IMR-90 (cell line): ENCODE measurements at regions not wholly inside any gene's neighbourhood (a gene's known extent, or its start where the extent isn't known, plus 50 kb on each side); places are given as distances from the start of the nearest gene placed in this dataset.

ENCODE experiments used
- ATAC-seq: fragments of 200-7000 bp; cut with Tn5 transposase; 2 replicates; pipeline ENCODE4 v1.9.1; 2020; ENCODE audit warnings: low read depth, mild to moderate bottlenecking, moderate library complexity
- BruUV-seq: library from RNA; stranded (reverse); fragments of 400-500 nt; replicated peaks from 2 replicates; lab custom pipeline; 2021; lab: Mats Ljungman, UMichigan
- CTCF ChIA-PET: fragments of 300-600 bp; formaldehyde crosslinking; extraction: SDS; loops from one replicate; lab custom pipeline; 2021; ENCODE audit warnings: antibody characterized with exemption; lab: Yijun Ruan, JAX
- POLR2A ChIA-PET: fragments of 300-600 bp; sonication (Branson Sonifier 250); formaldehyde crosslinking; loops from one replicate; lab custom pipeline; 2022; ENCODE audit warnings: antibody characterized with exemption; ENCODE audit not compliant: unreplicated experiment; lab: Charles Lee
- DNase-seq: peaks from one replicate; pipeline ENCODE4 v3.0.0; 2013
- H2AFZ ChIP-seq: replicated peaks from 2 replicates; pipeline ENCODE3; 2013; ENCODE audit warnings: low read length, mild to moderate bottlenecking; ENCODE audit not compliant: poor library complexity
- H2AK5ac ChIP-seq: 2 replicates; pipeline ENCODE4 v1.6.1; 2013; ENCODE audit warnings: low read depth, low read length, inconsistent platforms
- H2AK9ac ChIP-seq: replicated peaks from 2 replicates; pipeline ENCODE3; 2013; ENCODE audit warnings: mild to moderate bottlenecking, low read depth, low read length, moderate library complexity; ENCODE audit not compliant: poor library complexity
- H2BK120ac ChIP-seq: 2 replicates; pipeline ENCODE4 v1.6.1; 2013; ENCODE audit warnings: low read depth, low read length, inconsistent platforms
- H2BK15ac ChIP-seq: 3 replicates; pipeline ENCODE4 v1.6.1; 2013; ENCODE audit warnings: low read depth, low read length, inconsistent platforms
- H2BK20ac ChIP-seq: 2 replicates; pipeline ENCODE4 v1.6.1; 2013; ENCODE audit warnings: low read depth, mild to moderate bottlenecking, inconsistent platforms, low read length, moderate library complexity
- H2BK5ac ChIP-seq: 2 replicates; pipeline ENCODE4 v1.6.1; 2013; ENCODE audit warnings: mild to moderate bottlenecking, low read depth, low read length, inconsistent platforms; ENCODE audit not compliant: poor library complexity, severe bottlenecking
- H3K14ac ChIP-seq: replicated peaks from 2 replicates; pipeline ENCODE4 v1.6.1; 2013; ENCODE audit warnings: low read depth, low read length, inconsistent platforms
- H3K18ac ChIP-seq: 2 replicates; pipeline ENCODE4 v1.6.1; 2013; ENCODE audit warnings: low read depth, low read length, control low read depth
- H3K23ac ChIP-seq: 2 replicates; pipeline ENCODE4 v1.6.1; 2013; ENCODE audit warnings: low read depth, low read length, inconsistent platforms
- H3K27ac ChIP-seq: 2 replicates; pipeline ENCODE4 v1.5.1; 2013; ENCODE audit warnings: mild to moderate bottlenecking, control low read depth, low read length; ENCODE audit not compliant: insufficient read depth
- H3K27me3 ChIP-seq: 2 replicates; pipeline ENCODE4 v1.6.1; 2013; ENCODE audit warnings: low read length; ENCODE audit not compliant: control insufficient read depth, insufficient read depth
- H3K36me3 ChIP-seq: 2 replicates; pipeline ENCODE4 v1.6.1; 2013; ENCODE audit warnings: low read length, mixed read lengths; ENCODE audit not compliant: control insufficient read depth, insufficient read depth
- H3K4ac ChIP-seq: 2 replicates; pipeline ENCODE4 v1.6.1; 2013; ENCODE audit warnings: low read depth, low read length, inconsistent platforms
- H3K4me1 ChIP-seq: 2 replicates; pipeline ENCODE4 v1.6.1; 2013; ENCODE audit warnings: low read length, mixed read lengths; ENCODE audit not compliant: control insufficient read depth, insufficient read depth
- H3K4me2 ChIP-seq: 2 replicates; pipeline ENCODE4 v1.6.1; 2013; ENCODE audit warnings: low read depth, mild to moderate bottlenecking, control low read depth, low read length, moderate library complexity
- H3K4me3 ChIP-seq: 2 replicates; pipeline ENCODE4 v1.5.1; 2013; ENCODE audit warnings: low read depth, mild to moderate bottlenecking, control low read depth, low read length, moderate library complexity; ENCODE audit not compliant: insufficient read depth
- H3K56ac ChIP-seq: 2 replicates; pipeline ENCODE4 v1.6.1; 2013; ENCODE audit warnings: low read length, inconsistent platforms; ENCODE audit not compliant: insufficient read depth; ENCODE audit errors: extremely low read depth
- H3K79me1 ChIP-seq, 2 experiments: 2 replicates each; pipeline ENCODE4 v1.6.1; 2013; ENCODE audit warnings: low read length in 2 of 2, inconsistent platforms in 1 of 2, low read depth in 1 of 2
- H3K9ac ChIP-seq: 2 replicates; pipeline ENCODE4 v1.6.1; 2013; ENCODE audit warnings: low read depth, low read length, control low read depth
- H3K9me1 ChIP-seq: 2 replicates; pipeline ENCODE4 v1.6.1; 2013; ENCODE audit warnings: low read length, inconsistent platforms; ENCODE audit not compliant: insufficient read depth
- H3K9me3 ChIP-seq: 2 replicates; pipeline ENCODE4 v1.6.1; 2013; ENCODE audit warnings: low read length; ENCODE audit not compliant: control insufficient read depth, insufficient read depth
- H4K20me1 ChIP-seq: 2 replicates; pipeline ENCODE4 v1.6.1; 2013; ENCODE audit warnings: low read length, inconsistent platforms; ENCODE audit not compliant: insufficient read depth
- H4K5ac ChIP-seq: 2 replicates; pipeline ENCODE4 v1.6.1; 2013; ENCODE audit warnings: mild to moderate bottlenecking, low read depth, low read length, control low read depth
- H4K8ac ChIP-seq, 2 experiments: 2 replicates each; pipeline ENCODE4 v1.6.1; 2013; ENCODE audit warnings: low read depth in 2 of 2, low read length in 2 of 2, control low read depth in 1 of 2, inconsistent platforms in 1 of 2
- H4K91ac ChIP-seq: 2 replicates; pipeline ENCODE4 v1.6.1; 2013; ENCODE audit warnings: low read depth, low read length, inconsistent platforms; ENCODE audit not compliant: insufficient read depth
- BHLHE40 ChIP-seq: fragments of 150-350 bp; IDR thresholded peaks from 2 replicates; pipeline ENCODE4 v1.6.1; 2016; ENCODE audit warnings: mild to moderate bottlenecking, low read depth, low read length
- CEBPB ChIP-seq: IDR thresholded peaks from 2 replicates; pipeline ENCODE4 v1.6.1; 2012; ENCODE audit warnings: low read depth, low read length, improper control_type of control experiment
- CHD1 ChIP-seq: IDR thresholded peaks from 2 replicates; pipeline ENCODE4 v1.6.1; 2012; ENCODE audit warnings: low read depth, low read length, improper control_type of control experiment
- FOS ChIP-seq: fragments of 150-350 bp; IDR thresholded peaks from 2 replicates; pipeline ENCODE4 v1.6.1; 2016; ENCODE audit warnings: low read depth, low read length
- MAFK ChIP-seq: IDR thresholded peaks from 2 replicates; pipeline ENCODE4 v1.6.1; 2012; ENCODE audit warnings: low read depth, low read length, improper control_type of control experiment
- MAZ ChIP-seq: IDR thresholded peaks from 2 replicates; pipeline ENCODE4 v1.6.1; 2012; ENCODE audit warnings: low read depth, mild to moderate bottlenecking, low read length, improper control_type of control experiment, moderate library complexity, borderline replicate concordance
- MXI1 ChIP-seq: IDR thresholded peaks from 2 replicates; pipeline ENCODE4 v1.6.1; 2012; ENCODE audit warnings: low read depth, mild to moderate bottlenecking, low read length, moderate library complexity, borderline replicate concordance
- NFE2L2 ChIP-seq: fragments of 150-350 bp; IDR thresholded peaks from 2 replicates; pipeline ENCODE4 v1.6.1; 2016; ENCODE audit warnings: low read depth, mild to moderate bottlenecking, low read length
- POLR2A ChIP-seq: IDR thresholded peaks from 2 replicates; pipeline ENCODE4 v1.6.1; 2012; ENCODE audit warnings: mild to moderate bottlenecking, low read depth, low read length
- RAD21 ChIP-seq: IDR thresholded peaks from 2 replicates; pipeline ENCODE4 v1.6.1; 2012; ENCODE audit warnings: low read length, improper control_type of control experiment
- RCOR1 ChIP-seq: IDR thresholded peaks from 2 replicates; pipeline ENCODE4 v1.6.1; 2012; ENCODE audit warnings: mild to moderate bottlenecking, low read length, improper control_type of control experiment; ENCODE audit not compliant: insufficient replicate concordance
- RFX5 ChIP-seq: IDR thresholded peaks from 2 replicates; pipeline ENCODE4 v1.8.0; 2012; ENCODE audit warnings: low read depth, mild to moderate bottlenecking, low read length, moderate library complexity
- SMC3 ChIP-seq: fragments of 150-350 bp; IDR thresholded peaks from 2 replicates; pipeline ENCODE4 v1.6.1; 2016; ENCODE audit warnings: low read depth, mild to moderate bottlenecking, antibody characterized with exemption, low read length, moderate library complexity
- WGBS, 2 experiments: methylation state at CpG; one replicate each; pipeline versions ENCODE4 v1.1.5 to v1.1.7; 2013; ENCODE audit warnings: missing lambda C conversion rate in 2 of 2; ENCODE audit not compliant: insufficient read length in 1 of 2; ENCODE audit errors: extremely low coverage in 2 of 2; 5-methylcytosine and 5-hydroxymethylcytosine counted together
- dilution Hi-C: fragments of 300-500 bp; cut with HindIII; formaldehyde crosslinking; loops from one replicate; pipeline ENCODE4 v1.14.3; 2018; ENCODE audit warnings: low sequenced_read_pairs; ENCODE audit not compliant: unreplicated experiment
- in situ Hi-C: fragments of 300-500 bp; cut with MboI; formaldehyde crosslinking; loops from 3 replicates; pipeline ENCODE4 v1.14.3; 2019; ENCODE audit warnings: low sequenced_read_pairs, inconsistent platforms, mixed read lengths
- intact Hi-C: fragments of 100-400 bp; cut with micrococcal nuclease; formaldehyde crosslinking; loops from 2 replicates; pipeline ENCODE4 v1.10.0; 2022
- TF ChIP-seq, protein P1 (sequence below): fragments of 150-350 bp; IDR thresholded peaks from 2 replicates; pipeline ENCODE4 v1.6.1; 2017; ENCODE audit warnings: mild to moderate bottlenecking, antibody characterized with exemption, low read length, low read depth
- TF ChIP-seq, protein P2 (sequence below): fragments of 150-350 bp; IDR thresholded peaks from 2 replicates; pipeline ENCODE4 v1.6.1; 2016; ENCODE audit warnings: low read depth, mild to moderate bottlenecking, low read length, moderate library complexity, borderline replicate concordance
- TF ChIP-seq, protein P3 (sequence below): conservative IDR thresholded peaks from 2 replicates; pipeline ENCODE4 v1.5.1; 2012; ENCODE audit warnings: mild to moderate bottlenecking, low read depth, low read length, improper control_type of control experiment

DNA sequence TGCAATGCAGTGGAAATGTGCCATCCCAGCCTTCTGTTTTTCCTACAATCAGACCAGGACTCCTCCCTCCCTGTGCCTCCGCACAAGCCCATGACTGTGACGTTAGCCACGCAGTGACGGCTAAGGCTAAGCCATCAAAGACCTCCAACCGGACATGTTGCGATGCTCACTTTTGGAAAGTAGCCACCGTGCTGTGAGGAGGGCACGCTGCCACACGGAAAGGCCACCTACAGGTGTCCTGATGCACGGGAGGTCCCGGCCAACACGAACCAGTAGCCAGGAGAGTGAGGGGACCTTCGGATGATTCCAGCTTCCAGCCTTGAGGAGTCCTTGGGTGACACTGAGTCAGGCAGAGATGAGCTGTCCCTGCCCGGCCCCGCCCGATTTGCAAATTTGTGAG is 53.9 kb downstream of the FOXL1 start:
- no peak overlapping the region for H3K14ac ChIP-seq
- H2AFZ ChIP-seq: no peak overlapping the region
- no peak overlapping the region for H4K91ac ChIP-seq
- H3K9me1 ChIP-seq: peaks cover 7% of the 10 kb centered on the region; the same call in 1 of the 2 replicates
- no peak for TF ChIP-seq CEBPB
- TF ChIP-seq, protein P1, sequence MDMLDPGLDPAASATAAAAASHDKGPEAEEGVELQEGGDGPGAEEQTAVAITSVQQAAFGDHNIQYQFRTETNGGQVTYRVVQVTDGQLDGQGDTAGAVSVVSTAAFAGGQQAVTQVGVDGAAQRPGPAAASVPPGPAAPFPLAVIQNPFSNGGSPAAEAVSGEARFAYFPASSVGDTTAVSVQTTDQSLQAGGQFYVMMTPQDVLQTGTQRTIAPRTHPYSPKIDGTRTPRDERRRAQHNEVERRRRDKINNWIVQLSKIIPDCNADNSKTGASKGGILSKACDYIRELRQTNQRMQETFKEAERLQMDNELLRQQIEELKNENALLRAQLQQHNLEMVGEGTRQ: no peak
- TF ChIP-seq MXI1: no peak
- no peak for TF ChIP-seq MAZ
- TF ChIP-seq, protein P2, sequence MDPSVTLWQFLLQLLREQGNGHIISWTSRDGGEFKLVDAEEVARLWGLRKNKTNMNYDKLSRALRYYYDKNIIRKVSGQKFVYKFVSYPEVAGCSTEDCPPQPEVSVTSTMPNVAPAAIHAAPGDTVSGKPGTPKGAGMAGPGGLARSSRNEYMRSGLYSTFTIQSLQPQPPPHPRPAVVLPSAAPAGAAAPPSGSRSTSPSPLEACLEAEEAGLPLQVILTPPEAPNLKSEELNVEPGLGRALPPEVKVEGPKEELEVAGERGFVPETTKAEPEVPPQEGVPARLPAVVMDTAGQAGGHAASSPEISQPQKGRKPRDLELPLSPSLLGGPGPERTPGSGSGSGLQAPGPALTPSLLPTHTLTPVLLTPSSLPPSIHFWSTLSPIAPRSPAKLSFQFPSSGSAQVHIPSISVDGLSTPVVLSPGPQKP: no peak
- no peak for TF ChIP-seq FOS
- no peak for TF ChIP-seq SMC3
- TF ChIP-seq RCOR1: no peak
- TF ChIP-seq NFE2L2: no peak
- no peak for TF ChIP-seq RFX5
- TF ChIP-seq, protein P3, sequence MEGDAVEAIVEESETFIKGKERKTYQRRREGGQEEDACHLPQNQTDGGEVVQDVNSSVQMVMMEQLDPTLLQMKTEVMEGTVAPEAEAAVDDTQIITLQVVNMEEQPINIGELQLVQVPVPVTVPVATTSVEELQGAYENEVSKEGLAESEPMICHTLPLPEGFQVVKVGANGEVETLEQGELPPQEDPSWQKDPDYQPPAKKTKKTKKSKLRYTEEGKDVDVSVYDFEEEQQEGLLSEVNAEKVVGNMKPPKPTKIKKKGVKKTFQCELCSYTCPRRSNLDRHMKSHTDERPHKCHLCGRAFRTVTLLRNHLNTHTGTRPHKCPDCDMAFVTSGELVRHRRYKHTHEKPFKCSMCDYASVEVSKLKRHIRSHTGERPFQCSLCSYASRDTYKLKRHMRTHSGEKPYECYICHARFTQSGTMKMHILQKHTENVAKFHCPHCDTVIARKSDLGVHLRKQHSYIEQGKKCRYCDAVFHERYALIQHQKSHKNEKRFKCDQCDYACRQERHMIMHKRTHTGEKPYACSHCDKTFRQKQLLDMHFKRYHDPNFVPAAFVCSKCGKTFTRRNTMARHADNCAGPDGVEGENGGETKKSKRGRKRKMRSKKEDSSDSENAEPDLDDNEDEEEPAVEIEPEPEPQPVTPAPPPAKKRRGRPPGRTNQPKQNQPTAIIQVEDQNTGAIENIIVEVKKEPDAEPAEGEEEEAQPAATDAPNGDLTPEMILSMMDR: no peak
- TF ChIP-seq MAFK: no peak
- no peak for TF ChIP-seq POLR2A
- no peak for TF ChIP-seq BHLHE40
- TF ChIP-seq RAD21: no peak
- TF ChIP-seq CHD1: no peak
- no peak overlapping the region for H2BK15ac ChIP-seq
- ChIA-PET CTCF (no interaction called here), POLR2A (no interaction called here)
- no peak overlapping the region for H4K8ac ChIP-seq
- intact Hi-C loops: no loop called here
- ATAC-seq (no peak), DNase-seq (no peak)
- H3K4me3 ChIP-seq: no peak overlapping the region
- no peak overlapping the region for H3K56ac ChIP-seq
- dilution Hi-C loops: no loop called here
- no peak overlapping the region for H2BK20ac ChIP-seq
- in situ Hi-C loops: no loop called here
- H2BK120ac ChIP-seq: no peak overlapping the region
- H2BK5ac ChIP-seq: no peak overlapping the region
- H3K27me3 ChIP-seq: no peaks in the 10 kb centered on the region; the same call in 1 of the 2 replicates
- no peaks in the 10 kb centered on the region for H3K9me3 ChIP-seq
- no peak overlapping the region for H3K9ac ChIP-seq
- H4K20me1 ChIP-seq: no peaks in the 10 kb centered on the region
- H3K4me1 ChIP-seq: peaks cover 2% of the 10 kb centered on the region; the same call in 1 of the 2 replicates
- no peak overlapping the region for H3K18ac ChIP-seq
- H3K23ac ChIP-seq: no peak overlapping the region
- no peak overlapping the region for H3K4ac ChIP-seq
- 97% methylated on average over 12 of the region's 16 CpGs; no CpG with 5 or more reads in 1 of the 2 experiments for WGBS, 2 experiments
- H2AK9ac ChIP-seq: no peak overlapping the region
- no peak overlapping the region for H2AK5ac ChIP-seq
- H3K4me2 ChIP-seq: no peak overlapping the region
- no peaks in the 10 kb centered on the region for H3K36me3 ChIP-seq
- no peaks in the 10 kb centered on the region for H3K79me1 ChIP-seq
- no peak overlapping the region for H4K5ac ChIP-seq
- no peak overlapping the region for H3K27ac ChIP-seq
- BruUV-seq: no TSS peak
